Breast epithelium (tissue), 4 donors: ENCODE measurements at regions not wholly inside any gene's neighbourhood (a gene's known extent, or its start where the extent isn't known, plus 50 kb on each side); places are given as distances from the start of the nearest gene placed in this dataset.

ENCODE experiments used
- DNase-seq, 2 donors: peaks; one replicate each; pipeline ENCODE4 v3.0.0-alpha.2; 2019; ENCODE audit warnings: low spot score in 2 of 2
- H3K27ac ChIP-seq, 2 donors: fragments of 200-600 bp; sonication (generic) in 1 of 2; one replicate each; pipeline ENCODE4 v1.5.1; 2016 to 2019; ENCODE audit warnings: mild to moderate bottlenecking in 1 of 2
- H3K27me3 ChIP-seq, 2 donors: fragments of 200-600 bp; sonication (generic) in 1 of 2; one replicate each; pipeline versions ENCODE4 v1.5.1 to v1.6.0; 2017 to 2019; ENCODE audit warnings: control low read depth in 1 of 2, mild to moderate bottlenecking in 1 of 2
- H3K36me3 ChIP-seq: fragments of 200-600 bp; one replicate; pipeline ENCODE4 v1.5.1; 2019
- H3K4me1 ChIP-seq, 2 donors: fragments of 200-600 bp; sonication (generic); one replicate each; pipeline ENCODE4 v1.5.1; 2016 to 2019; ENCODE audit warnings: control low read depth in 1 of 2
- H3K4me3 ChIP-seq, 3 donors: fragments of 200-600 bp; sonication (generic); 1 replicate in 2 of 3; 2 replicates in 1 of 3; pipeline ENCODE4 v1.5.1; 2016 to 2019; ENCODE audit warnings: mild to moderate bottlenecking in 3 of 3, moderate library complexity in 2 of 3
- H3K9me3 ChIP-seq, 2 donors: fragments of 200-600 bp; sonication (generic) in 1 of 2; one replicate each; pipeline ENCODE4 v1.5.1; 2016 to 2019; ENCODE audit warnings: control low read depth in 1 of 2
- CTCF ChIP-seq, 3 donors: fragments of 450-650 bp; IDR thresholded peaks; one replicate each; pipeline ENCODE4 v1.5.1; 2016 to 2017; ENCODE audit warnings: antibody characterized with exemption in 3 of 3, mild to moderate bottlenecking in 3 of 3, moderate library complexity in 3 of 3
- POLR2A ChIP-seq: fragments of 450-650 bp; IDR thresholded peaks from one replicate; pipeline ENCODE4 v1.6.1; 2016; ENCODE audit warnings: antibody characterized with exemption, mild to moderate bottlenecking, moderate library complexity
- POLR2AphosphoS5 ChIP-seq, 3 donors: sonication (generic); formaldehyde crosslinking; IDR thresholded peaks; one replicate each; pipeline ENCODE4 v1.6.1; 2017; ENCODE audit warnings: antibody characterized with exemption in 3 of 3
- intact Hi-C: fragments of 100-400 bp; cut with DNase I; formaldehyde crosslinking; loops from one replicate; pipeline ENCODE4 v1.15.1; 2023; ENCODE audit warnings: low total_unique reads

- Histone ChIP-seq H3K27ac (no peak overlapping the region), H3K36me3 (no peaks in the 10 kb centered on the region), H3K27me3 (no peaks in the 10 kb centered on the region), H3K4me3 (no peak overlapping the region), H3K4me1 (no peaks in the 10 kb centered on the region), H3K9me3 (no peaks in the 10 kb centered on the region)
- DNase-seq: no peak
- intact Hi-C loops: no loop called here
- TF ChIP-seq CTCF (IDR thresholded peaks at IDR 0.05) (no peak), POLR2A (no peak)
Observed at GRCh38 chr17:63126607-63127006, 160.6 kb downstream of the TANC2 start.

- DNase-seq: no peak
- Histone ChIP-seq H3K4me3 (no peak overlapping the region), H3K9me3 (no peaks in the 10 kb centered on the region), H3K27me3 (no peaks in the 10 kb centered on the region), H3K36me3 (no peaks in the 10 kb centered on the region), H3K4me1 (no peaks in the 10 kb centered on the region), H3K27ac (no peak overlapping the region)
- no peak for TF ChIP-seq POLR2A
- TF ChIP-seq POLR2AphosphoS5 (IDR thresholded peaks at IDR 0.05): no peak
- no peak for TF ChIP-seq CTCF (IDR thresholded peaks at IDR 0.05)
- intact Hi-C loops: no loop called here
Observed at GRCh38 chr17:63132459-63132911, 166.4 kb downstream of the TANC2 start.

GRCh38 chr17:63133491-63133890, 167.5 kb downstream of the TANC2 start:
- Histone ChIP-seq H3K4me3 (no peak overlapping the region), H3K4me1 (no peaks in the 10 kb centered on the region), H3K27me3 (no peaks in the 10 kb centered on the region), H3K36me3 (no peaks in the 10 kb centered on the region), H3K9me3 (no peaks in the 10 kb centered on the region), H3K27ac (no peak overlapping the region)
- DNase-seq: no peak
- intact Hi-C loops: no loop called here
- TF ChIP-seq CTCF (IDR thresholded peaks at IDR 0.05) (no peak), POLR2AphosphoS5 (IDR thresholded peaks at IDR 0.05) (no peak), POLR2A (no peak)

GRCh38 chr17:63134867-63135266, 168.8 kb downstream of the TANC2 start:
- intact Hi-C loops: no loop called here
- Histone ChIP-seq H3K4me3 (no peak overlapping the region), H3K36me3 (no peaks in the 10 kb centered on the region), H3K4me1 (no peaks in the 10 kb centered on the region), H3K27me3 (no peaks in the 10 kb centered on the region), H3K9me3 (no peaks in the 10 kb centered on the region), H3K27ac (no peak overlapping the region)
- TF ChIP-seq CTCF (IDR thresholded peaks at IDR 0.05): no peak
- no peak for TF ChIP-seq POLR2AphosphoS5 (IDR thresholded peaks at IDR 0.05)
- no peak for TF ChIP-seq POLR2A
- DNase-seq: no peak

- H3K4me1 ChIP-seq: no peaks in the 10 kb centered on the region
- no peak overlapping the region for H3K4me3 ChIP-seq
- intact Hi-C loops: no loop called here
- H3K36me3 ChIP-seq: no peaks in the 10 kb centered on the region
- TF ChIP-seq POLR2A (no peak), POLR2AphosphoS5 (IDR thresholded peaks at IDR 0.05) (no peak), CTCF (IDR thresholded peaks at IDR 0.05) (no peak)
- H3K27me3 ChIP-seq: no peaks in the 10 kb centered on the region
- DNase-seq: no peak
- H3K27ac ChIP-seq: no peak overlapping the region
- H3K9me3 ChIP-seq: no peaks in the 10 kb centered on the region
Observed at GRCh38 chr17:63136369-63137012, 170.5 kb downstream of the TANC2 start.
